ENCODE measurements at regions not wholly inside any gene's neighbourhood (a gene's known extent, or its start where the extent isn't known, plus 50 kb on each side); places are given as distances from the start of the nearest gene placed in this dataset.
"Not testable (repeated sequence)": the region's sequence is repeated elsewhere in the genome, so short reads cannot be mapped to it uniquely, and the experiment has no call there.

- Mint-ChIP-seq H3K4me1 (no peaks in the 10 kb centered on the region), H3K9me3 (peaks cover 3% of the 10 kb centered on the region), H3K4me3 (no peak overlapping the region), H3K27me3 (no peaks in the 10 kb centered on the region), H3K27ac (no peak overlapping the region), H3K36me3 (no peaks in the 10 kb centered on the region)
- DNase-seq = no peak
- CTCF ChIA-PET = no interaction called here
Measured at GRCh38 chr3:152646004-152646403, 188.9 kb upstream of the P2RY1 start.

GRCh38 chr3:152650177-152650576 is 184.8 kb upstream of the P2RY1 start:
- Mint-ChIP-seq H3K4me1 (no peaks in the 10 kb centered on the region), H3K27me3 (peaks cover 10% of the 10 kb centered on the region), H3K36me3 (no peaks in the 10 kb centered on the region), H3K9me3 (peaks cover 2% of the 10 kb centered on the region), H3K27ac (no peak overlapping the region), H3K4me3 (no peak overlapping the region)
- no peak for DNase-seq
- CTCF ChIA-PET = no interaction called here

GRCh38 chr3:152650923-152651322 is 184.0 kb upstream of the P2RY1 start:
- CTCF ChIA-PET, H3K27ac Mint-ChIP-seq, H3K36me3 Mint-ChIP-seq, H3K27me3 Mint-ChIP-seq, H3K4me1 Mint-ChIP-seq, H3K9me3 Mint-ChIP-seq, DNase-seq, H3K4me3 Mint-ChIP-seq: not testable (repeated sequence)

- H3K9me3 Mint-ChIP-seq = peaks cover 2% of the 10 kb centered on the region
- H3K36me3 Mint-ChIP-seq = no peaks in the 10 kb centered on the region
- peaks cover 14% of the 10 kb centered on the region for H3K27me3 Mint-ChIP-seq
- CTCF ChIA-PET = no interaction called here
- no peak overlapping the region for H3K4me3 Mint-ChIP-seq
- H3K4me1 Mint-ChIP-seq = peaks cover 6% of the 10 kb centered on the region
- no peak for DNase-seq
- no peak overlapping the region for H3K27ac Mint-ChIP-seq
Measured at GRCh38 chr3:152656214-152656971, 178.5 kb upstream of the P2RY1 start.

- Mint-ChIP-seq H3K9me3 (peaks cover 3% of the 10 kb centered on the region), H3K4me1 (peaks cover 6% of the 10 kb centered on the region), H3K36me3 (no peaks in the 10 kb centered on the region), H3K27me3 (peaks cover 14% of the 10 kb centered on the region), H3K4me3 (no peak overlapping the region), H3K27ac (no peak overlapping the region)
- CTCF ChIA-PET = no interaction called here
- no peak for DNase-seq
Measured at GRCh38 chr3:152656972-152657355, 178.0 kb upstream of the P2RY1 start.

GRCh38 chr3:152658977-152659720 is 175.8 kb upstream of the P2RY1 start:
- H3K4me1 Mint-ChIP-seq = peaks cover 6% of the 10 kb centered on the region
- DNase-seq = no peak
- CTCF ChIA-PET = no interaction called here
- H3K27me3 Mint-ChIP-seq = peaks cover 5% of the 10 kb centered on the region
- H3K27ac Mint-ChIP-seq = no peak overlapping the region
- no peak overlapping the region for H3K4me3 Mint-ChIP-seq
- no peaks in the 10 kb centered on the region for H3K36me3 Mint-ChIP-seq
- peaks cover 5% of the 10 kb centered on the region for H3K9me3 Mint-ChIP-seq

- Mint-ChIP-seq H3K36me3 (no peaks in the 10 kb centered on the region), H3K27ac (no peak overlapping the region), H3K27me3 (no peaks in the 10 kb centered on the region), H3K4me3 (no peak overlapping the region), H3K4me1 (no peaks in the 10 kb centered on the region), H3K9me3 (peaks cover 5% of the 10 kb centered on the region)
- CTCF ChIA-PET = no interaction called here
- no peak for DNase-seq
Measured at GRCh38 chr3:152662157-152662556, 172.8 kb upstream of the P2RY1 start.

- CTCF ChIA-PET = interaction anchor here (0.8 kb wide), 1 partner anchor 24 kb away, joined by 3 read pairs; no protein-coding TSS in a partner anchor
- Mint-ChIP-seq H3K4me1 (no peaks in the 10 kb centered on the region), H3K36me3 (no peaks in the 10 kb centered on the region), H3K27ac (no peak overlapping the region), H3K9me3 (peaks cover 5% of the 10 kb centered on the region), H3K4me3 (no peak overlapping the region), H3K27me3 (no peaks in the 10 kb centered on the region)
- no peak for DNase-seq
Measured at GRCh38 chr3:152664766-152665165, 170.2 kb upstream of the P2RY1 start.

- H3K36me3 Mint-ChIP-seq = no peaks in the 10 kb centered on the region
- H3K9me3 Mint-ChIP-seq = peaks cover 2% of the 10 kb centered on the region
- CTCF ChIA-PET = no interaction called here
- H3K27ac Mint-ChIP-seq = no peak overlapping the region
- no peak overlapping the region for H3K4me3 Mint-ChIP-seq
- H3K27me3 Mint-ChIP-seq = no peaks in the 10 kb centered on the region
- no peak for DNase-seq
- H3K4me1 Mint-ChIP-seq = no peaks in the 10 kb centered on the region
Measured at GRCh38 chr3:152667267-152667666, 167.7 kb upstream of the P2RY1 start.

- Mint-ChIP-seq H3K27ac (no peak overlapping the region), H3K9me3 (no peaks in the 10 kb centered on the region), H3K27me3 (no peaks in the 10 kb centered on the region), H3K4me1 (no peaks in the 10 kb centered on the region), H3K36me3 (no peaks in the 10 kb centered on the region), H3K4me3 (no peak overlapping the region)
- no peak for DNase-seq
- CTCF ChIA-PET = no interaction called here
Measured at GRCh38 chr3:152669560-152669959, 165.4 kb upstream of the P2RY1 start.

- CTCF ChIA-PET = no interaction called here
- no peak overlapping the region for H3K4me3 Mint-ChIP-seq
- DNase-seq = no peak
- H3K9me3 Mint-ChIP-seq = no peaks in the 10 kb centered on the region
- H3K27ac Mint-ChIP-seq = no peak overlapping the region
- H3K27me3 Mint-ChIP-seq = no peaks in the 10 kb centered on the region
- H3K4me1 Mint-ChIP-seq = no peaks in the 10 kb centered on the region
- no peaks in the 10 kb centered on the region for H3K36me3 Mint-ChIP-seq
Measured at GRCh38 chr3:152671446-152672319, 163.2 kb upstream of the P2RY1 start.

GRCh38 chr3:152672320-152672649 is 162.6 kb upstream of the P2RY1 start:
- H3K27ac Mint-ChIP-seq = no peak overlapping the region
- DNase-seq = no peak
- no peaks in the 10 kb centered on the region for H3K9me3 Mint-ChIP-seq
- CTCF ChIA-PET = no interaction called here
- no peaks in the 10 kb centered on the region for H3K27me3 Mint-ChIP-seq
- no peak overlapping the region for H3K4me3 Mint-ChIP-seq
- no peaks in the 10 kb centered on the region for H3K4me1 Mint-ChIP-seq
- no peaks in the 10 kb centered on the region for H3K36me3 Mint-ChIP-seq

GRCh38 chr3:152676810-152677379 is 158.0 kb upstream of the P2RY1 start:
- Mint-ChIP-seq H3K36me3 (no peaks in the 10 kb centered on the region), H3K27ac (no peak overlapping the region), H3K4me1 (no peaks in the 10 kb centered on the region), H3K4me3 (no peak overlapping the region), H3K27me3 (no peaks in the 10 kb centered on the region), H3K9me3 (no peaks in the 10 kb centered on the region)
- DNase-seq = no peak
- CTCF ChIA-PET = no interaction called here

- Mint-ChIP-seq H3K27ac (no peak overlapping the region), H3K4me3 (no peak overlapping the region), H3K9me3 (no peaks in the 10 kb centered on the region), H3K4me1 (no peaks in the 10 kb centered on the region), H3K27me3 (no peaks in the 10 kb centered on the region), H3K36me3 (no peaks in the 10 kb centered on the region)
- CTCF ChIA-PET = no interaction called here
- DNase-seq = no peak
Measured at GRCh38 chr3:152677491-152677890, 157.4 kb upstream of the P2RY1 start.

Data from activated naive CD4-positive, alpha-beta T cell treated with anti-CD3 and anti-CD28 coated beads, Interleukin-2, amount 10 ng/mL, durations not matched to agents 7 days and 5 days (primary cell).